ENCODE measurements at regions not wholly inside any gene's neighbourhood (a gene's known extent, or its start where the extent isn't known, plus 50 kb on each side); places are given as distances from the start of the nearest gene placed in this dataset.

DNA sequence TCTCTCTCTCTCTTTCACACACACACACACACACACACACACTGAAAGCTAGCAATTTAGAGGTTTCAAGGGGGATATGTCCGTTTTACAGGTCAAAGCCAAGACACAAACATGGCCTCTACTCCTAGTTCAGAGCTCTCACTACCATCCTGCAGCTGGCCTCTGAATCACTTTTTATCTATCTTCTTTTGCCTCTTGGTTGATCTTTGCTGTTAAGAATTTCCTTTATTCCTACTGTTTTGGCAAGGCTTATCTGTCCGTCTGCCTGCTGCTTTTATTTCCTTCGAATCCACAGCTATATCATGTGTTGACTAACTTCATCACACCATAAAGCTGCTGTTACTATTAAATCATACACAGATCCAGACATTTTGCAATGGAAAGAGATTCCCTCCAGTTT, 543.0 kb downstream of the PLCL1 start:
- H4K8ac ChIP-seq (ENCODE audit: low read depth, low read length): no peak overlapping the region
- no peak overlapping the region for H3K23ac ChIP-seq (ENCODE audit: low read depth, low read length, poor library complexity)
- no peak overlapping the region for H2BK120ac ChIP-seq (ENCODE audit: low read depth, low read length)
- H3K18ac ChIP-seq (ENCODE audit: low read length): no peak overlapping the region
- H3K9me3 ChIP-seq (replicated peaks in 1 of 2; ENCODE audit: control insufficient read depth in 2 of 2, insufficient read depth in 1 of 2, low read depth in 1 of 2, low read length in 2 of 2): no peaks in the 10 kb centered on the region
- H3K79me1 ChIP-seq (ENCODE audit: low read depth, low read length): no peaks in the 10 kb centered on the region
- no peak overlapping the region for H3K4me2 ChIP-seq (ENCODE audit: insufficient read depth, low read length, poor library complexity, severe bottlenecking)
- no peak overlapping the region for H2AFZ ChIP-seq (ENCODE audit: low read length)
- no peak overlapping the region for H3K27ac ChIP-seq (replicated peaks; ENCODE audit: low read length)
- H3K27me3 ChIP-seq (ENCODE audit: control insufficient read depth in 3 of 3, insufficient read depth in 3 of 3, low read depth in 1 of 3, low read length in 3 of 3): no peaks in the 10 kb centered on the region
- H4K91ac ChIP-seq (ENCODE audit: low read depth, low read length, poor library complexity): no peak overlapping the region
- H3K9ac ChIP-seq (ENCODE audit: low read depth, low read length, poor library complexity): no peak overlapping the region
- DNase-seq (ENCODE audit: low spot score): no peak
- no peaks in the 10 kb centered on the region for H3K36me3 ChIP-seq (replicated peaks in 1 of 2; ENCODE audit: control insufficient read depth in 2 of 2, insufficient read depth in 2 of 2, low read length in 2 of 2)
- no peak overlapping the region for H2BK5ac ChIP-seq (ENCODE audit: low read length)
- H3K4ac ChIP-seq (ENCODE audit: low read length): no peak overlapping the region
- H2BK12ac ChIP-seq (ENCODE audit: low read length): no peak overlapping the region
- no peak overlapping the region for H3K4me3 ChIP-seq (ENCODE audit: low read length in 2 of 2)
- H2AK5ac ChIP-seq (ENCODE audit: low read depth, low read length): no peak overlapping the region
- H3K14ac ChIP-seq (ENCODE audit: low read length): no peak overlapping the region
- H3K4me1 ChIP-seq (ENCODE audit: control insufficient read depth in 2 of 2, insufficient read depth in 1 of 2, low read depth in 1 of 2, low read length in 2 of 2): no peaks in the 10 kb centered on the region
- no CpG with 5 or more reads among the region's 3 CpGs for WGBS, 2 donors (ENCODE audit: extremely low coverage in 2 of 2, insufficient read length in 2 of 2, insufficient replicate concordance in 1 of 2)
- no peak overlapping the region for H2BK15ac ChIP-seq (ENCODE audit: low read length)

DNA sequence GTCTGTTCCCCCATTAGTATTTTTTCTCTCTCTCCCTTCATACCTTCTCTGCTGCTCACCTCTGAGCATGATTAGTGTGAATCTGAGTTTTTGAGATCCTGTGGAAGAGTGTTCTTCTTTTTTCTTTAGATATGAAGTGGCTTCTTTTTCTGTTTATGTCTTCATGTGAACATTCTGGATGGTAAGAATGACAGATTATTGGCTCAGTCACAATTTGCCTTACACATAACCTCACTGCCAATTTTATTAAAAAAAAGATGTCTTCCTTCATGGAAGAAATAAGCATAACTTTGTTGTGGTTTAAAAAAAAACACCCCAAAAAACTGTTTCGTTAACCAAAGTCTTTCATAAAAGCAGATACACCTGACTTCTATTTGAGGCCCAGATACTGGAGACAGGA, 539.1 kb downstream of the PLCL1 start:
- Histone ChIP-seq H3K79me1 (ENCODE audit: low read depth, low read length) (no peaks in the 10 kb centered on the region), H3K4me2 (ENCODE audit: insufficient read depth, low read length, poor library complexity, severe bottlenecking) (no peak overlapping the region), H3K18ac (ENCODE audit: low read length) (no peak overlapping the region), H3K36me3 (replicated peaks in 1 of 2; ENCODE audit: control insufficient read depth in 2 of 2, insufficient read depth in 2 of 2, low read length in 2 of 2) (no peaks in the 10 kb centered on the region), H3K23ac (ENCODE audit: low read depth, low read length, poor library complexity) (no peak overlapping the region), H2BK15ac (ENCODE audit: low read length) (no peak overlapping the region), H2BK12ac (ENCODE audit: low read length) (no peak overlapping the region), H4K91ac (ENCODE audit: low read depth, low read length, poor library complexity) (no peak overlapping the region), H3K9me3 (replicated peaks in 1 of 2; ENCODE audit: control insufficient read depth in 2 of 2, insufficient read depth in 1 of 2, low read depth in 1 of 2, low read length in 2 of 2) (no peaks in the 10 kb centered on the region), H2AK5ac (ENCODE audit: low read depth, low read length) (no peak overlapping the region), H3K9ac (ENCODE audit: low read depth, low read length, poor library complexity) (no peak overlapping the region), H4K8ac (ENCODE audit: low read depth, low read length) (no peak overlapping the region), H3K27me3 (ENCODE audit: control insufficient read depth in 3 of 3, insufficient read depth in 3 of 3, low read depth in 1 of 3, low read length in 3 of 3) (no peaks in the 10 kb centered on the region), H3K4me3 (ENCODE audit: low read length in 2 of 2) (no peak overlapping the region), H3K4me1 (ENCODE audit: control insufficient read depth in 2 of 2, insufficient read depth in 1 of 2, low read depth in 1 of 2, low read length in 2 of 2) (no peaks in the 10 kb centered on the region), H2BK5ac (ENCODE audit: low read length) (no peak overlapping the region), H2BK120ac (ENCODE audit: low read depth, low read length) (no peak overlapping the region), H3K4ac (ENCODE audit: low read length) (no peak overlapping the region), H3K14ac (ENCODE audit: low read length) (no peak overlapping the region), H2AFZ (ENCODE audit: low read length) (no peak overlapping the region), H3K27ac (replicated peaks; ENCODE audit: low read length) (no peak overlapping the region)
- no peak for DNase-seq (ENCODE audit: low spot score)
- no CpG with 5 or more reads among the region's 1 CpG for whole genome bisulfite sequencing, 2 donors (ENCODE audit: extremely low coverage in 2 of 2, insufficient read length in 2 of 2, insufficient replicate concordance in 1 of 2)

DNA sequence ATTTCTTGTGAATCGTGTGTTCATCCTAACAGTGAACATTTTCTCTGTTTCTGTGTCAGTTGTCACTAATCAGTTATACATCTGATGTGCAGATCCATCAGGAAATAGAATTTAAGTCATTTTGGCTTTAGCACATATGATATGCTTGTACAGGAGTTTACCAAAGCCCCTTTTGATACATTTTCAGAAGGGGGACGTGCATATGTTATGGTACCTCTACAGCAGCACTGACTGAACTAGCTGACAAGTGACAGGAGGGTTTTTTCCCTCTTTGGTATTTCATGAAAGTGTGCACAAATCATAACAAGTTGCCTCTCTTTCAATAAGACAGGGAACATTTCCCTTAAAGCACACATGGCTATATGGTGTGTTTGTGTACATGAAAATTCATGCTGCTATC, 536.5 kb downstream of the PLCL1 start:
- H2AFZ ChIP-seq (ENCODE audit: low read length): no peak overlapping the region
- H2BK15ac ChIP-seq (ENCODE audit: low read length): no peak overlapping the region
- no peak overlapping the region for H2AK5ac ChIP-seq (ENCODE audit: low read depth, low read length)
- H3K79me1 ChIP-seq (ENCODE audit: low read depth, low read length): no peaks in the 10 kb centered on the region
- no peak overlapping the region for H2BK12ac ChIP-seq (ENCODE audit: low read length)
- no peak overlapping the region for H2BK120ac ChIP-seq (ENCODE audit: low read depth, low read length)
- H3K4ac ChIP-seq (ENCODE audit: low read length): no peak overlapping the region
- no peak overlapping the region for H3K9ac ChIP-seq (ENCODE audit: low read depth, low read length, poor library complexity)
- H3K4me2 ChIP-seq (ENCODE audit: insufficient read depth, low read length, poor library complexity, severe bottlenecking): no peak overlapping the region
- DNase-seq (ENCODE audit: low spot score): no peak
- H3K36me3 ChIP-seq (replicated peaks in 1 of 2; ENCODE audit: control insufficient read depth in 2 of 2, insufficient read depth in 2 of 2, low read length in 2 of 2): no peaks in the 10 kb centered on the region
- H3K9me3 ChIP-seq (replicated peaks in 1 of 2; ENCODE audit: control insufficient read depth in 2 of 2, insufficient read depth in 1 of 2, low read depth in 1 of 2, low read length in 2 of 2): no peaks in the 10 kb centered on the region
- H2BK5ac ChIP-seq (ENCODE audit: low read length): no peak overlapping the region
- no CpG with 5 or more reads among the region's 2 CpGs for WGBS, 2 donors (ENCODE audit: extremely low coverage in 2 of 2, insufficient read length in 2 of 2, insufficient replicate concordance in 1 of 2)
- no peak overlapping the region for H3K4me3 ChIP-seq (ENCODE audit: low read length in 2 of 2)
- no peak overlapping the region for H4K8ac ChIP-seq (ENCODE audit: low read depth, low read length)
- H3K23ac ChIP-seq (ENCODE audit: low read depth, low read length, poor library complexity): no peak overlapping the region
- H3K14ac ChIP-seq (ENCODE audit: low read length): no peak overlapping the region
- no peak overlapping the region for H4K91ac ChIP-seq (ENCODE audit: low read depth, low read length, poor library complexity)
- H3K27ac ChIP-seq (replicated peaks; ENCODE audit: low read length): no peak overlapping the region
- H3K18ac ChIP-seq (ENCODE audit: low read length): no peak overlapping the region
- no peaks in the 10 kb centered on the region for H3K4me1 ChIP-seq (ENCODE audit: control insufficient read depth in 2 of 2, insufficient read depth in 1 of 2, low read depth in 1 of 2, low read length in 2 of 2)
- H3K27me3 ChIP-seq (ENCODE audit: control insufficient read depth in 3 of 3, insufficient read depth in 3 of 3, low read depth in 1 of 3, low read length in 3 of 3): no peaks in the 10 kb centered on the region

DNA sequence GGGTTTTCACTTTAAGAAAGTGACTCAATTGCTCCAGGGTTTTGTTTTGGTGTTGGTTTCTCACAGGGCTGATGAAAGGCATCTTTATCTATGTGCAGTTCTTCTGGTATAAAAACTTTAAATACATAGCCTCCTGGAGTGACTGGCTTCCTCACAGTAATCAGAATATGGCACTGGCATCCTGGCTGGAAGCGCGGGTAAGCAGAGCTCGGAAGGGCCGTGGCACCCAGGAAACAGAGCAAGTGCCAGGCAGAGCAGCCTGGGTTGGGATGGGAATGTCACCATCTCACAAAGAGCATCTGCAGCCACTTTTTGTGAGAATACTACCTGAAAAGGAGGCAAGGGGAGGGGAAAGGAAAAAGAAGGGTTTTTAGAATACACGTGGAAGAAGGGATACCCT, 534.7 kb downstream of the PLCL1 start:
- Histone ChIP-seq H2AK5ac (ENCODE audit: low read depth, low read length) (no peak overlapping the region), H3K18ac (ENCODE audit: low read length) (no peak overlapping the region), H3K4me3 (ENCODE audit: low read length in 2 of 2) (no peak overlapping the region), H3K27me3 (ENCODE audit: control insufficient read depth in 3 of 3, insufficient read depth in 3 of 3, low read depth in 1 of 3, low read length in 3 of 3) (no peaks in the 10 kb centered on the region), H3K79me1 (ENCODE audit: low read depth, low read length) (no peaks in the 10 kb centered on the region), H2AFZ (ENCODE audit: low read length) (no peak overlapping the region), H2BK5ac (ENCODE audit: low read length) (no peak overlapping the region), H3K36me3 (replicated peaks in 1 of 2; ENCODE audit: control insufficient read depth in 2 of 2, insufficient read depth in 2 of 2, low read length in 2 of 2) (no peaks in the 10 kb centered on the region), H3K23ac (ENCODE audit: low read depth, low read length, poor library complexity) (no peak overlapping the region), H2BK12ac (ENCODE audit: low read length) (no peak overlapping the region), H3K4me1 (ENCODE audit: control insufficient read depth in 2 of 2, insufficient read depth in 1 of 2, low read depth in 1 of 2, low read length in 2 of 2) (no peaks in the 10 kb centered on the region), H3K27ac (replicated peaks; ENCODE audit: low read length) (no peak overlapping the region), H4K8ac (ENCODE audit: low read depth, low read length) (no peak overlapping the region), H2BK15ac (ENCODE audit: low read length) (no peak overlapping the region), H2BK120ac (ENCODE audit: low read depth, low read length) (no peak overlapping the region), H3K4me2 (ENCODE audit: insufficient read depth, low read length, poor library complexity, severe bottlenecking) (no peak overlapping the region), H3K4ac (ENCODE audit: low read length) (no peak overlapping the region), H3K9ac (ENCODE audit: low read depth, low read length, poor library complexity) (no peak overlapping the region), H3K9me3 (replicated peaks in 1 of 2; ENCODE audit: control insufficient read depth in 2 of 2, insufficient read depth in 1 of 2, low read depth in 1 of 2, low read length in 2 of 2) (no peaks in the 10 kb centered on the region), H4K91ac (ENCODE audit: low read depth, low read length, poor library complexity) (no peak overlapping the region), H3K14ac (ENCODE audit: low read length) (no peak overlapping the region)
- WGBS, 2 donors (ENCODE audit: extremely low coverage in 2 of 2, insufficient read length in 2 of 2, insufficient replicate concordance in 1 of 2): no CpG with 5 or more reads among the region's 5 CpGs
- DNase-seq (ENCODE audit: low spot score): no peak
